Adrenal gland (tissue), 5 donors: ENCODE measurements at regions not wholly inside any gene's neighbourhood (a gene's known extent, or its start where the extent isn't known, plus 50 kb on each side); places are given as distances from the start of the nearest gene placed in this dataset.

Experiments used
- CTCF ChIP-seq, 6 experiments: fragments of 450-650 bp in 4 of 6; fragments of 200-600 bp in 2 of 6; sonication (generic) in 1 of 6; IDR thresholded peaks; 1 replicate in 5 of 6; 2 replicates in 1 of 6; pipeline versions ENCODE4 v1.5.1 to v1.8.0; 2016 to 2021; ENCODE audit warnings: antibody characterized with exemption in 6 of 6, mild to moderate bottlenecking in 2 of 6, moderate library complexity in 1 of 6
- POLR2A ChIP-seq, 2 donors: fragments of 450-650 bp; IDR thresholded peaks; one replicate each; pipeline ENCODE4 v1.6.1; 2017; ENCODE audit warnings: antibody characterized with exemption in 2 of 2, mild to moderate bottlenecking in 2 of 2, moderate library complexity in 1 of 2
- donor health status: DM: no; HTN: no; CAD: no.

GRCh38 chr5:89246864-89247263, 363.9 kb upstream of the MEF2C start:
- TF ChIP-seq POLR2A (IDR thresholded peaks at IDR 0.05): no peak
- TF ChIP-seq CTCF (IDR thresholded peaks at IDR 0.05): no peak
